DND-41 (cell line): ENCODE measurements at regions not wholly inside any gene's neighbourhood (a gene's known extent, or its start where the extent isn't known, plus 50 kb on each side); places are given as distances from the start of the nearest gene placed in this dataset.
"Not testable (repeated sequence)": the region's sequence is repeated elsewhere in the genome, so short reads cannot be mapped to it uniquely, and the experiment has no call there.

ENCODE experiments used
- ATAC-seq: fragments of 200-7000 bp; cut with Tn5 transposase; 3 replicates; pipeline ENCODE4 v1.9.1; 2021; ENCODE audit warnings: low read depth; ENCODE audit not compliant: insufficient read depth
- DNase-seq: peaks from one replicate; pipeline ENCODE4 v3.0.0-alpha.2; 2020
- H2AFZ ChIP-seq: 2 replicates; pipeline ENCODE4 v1.6.0; 2012; ENCODE audit warnings: low read depth, low read length
- H3K27ac ChIP-seq: 2 replicates; pipeline ENCODE4 v1.5.1; 2012; ENCODE audit warnings: low read length, inconsistent platforms
- H3K27me3 ChIP-seq: fragments of 200-600 bp; sonication (generic); 2 replicates; pipeline ENCODE4 v1.6.0; 2012; ENCODE audit warnings: low read length, mild to moderate bottlenecking, inconsistent platforms; ENCODE audit not compliant: insufficient read depth, poor library complexity
- H3K36me3 ChIP-seq: 2 replicates; pipeline ENCODE4 v1.5.1; 2012; ENCODE audit warnings: low read length, inconsistent platforms; ENCODE audit not compliant: insufficient read depth
- H3K4me1 ChIP-seq: 2 replicates; pipeline ENCODE4 v1.5.1; 2012; ENCODE audit warnings: mild to moderate bottlenecking, low read length; ENCODE audit not compliant: insufficient read depth
- H3K4me2 ChIP-seq: 2 replicates; pipeline ENCODE4 v1.6.0; 2012; ENCODE audit warnings: mild to moderate bottlenecking, moderate library complexity, low read length, inconsistent platforms; ENCODE audit not compliant: insufficient read depth
- H3K4me3 ChIP-seq, 2 experiments: fragments of 200-600 bp in 1 of 2; shearing (Covaris generic) in 1 of 2; 2 replicates each; pipeline ENCODE4 v1.5.1; 2012 to 2016; ENCODE audit warnings: inconsistent platforms in 2 of 2, low read length in 2 of 2, mild to moderate bottlenecking in 2 of 2, low read depth in 1 of 2, moderate library complexity in 1 of 2
- H3K79me2 ChIP-seq: 2 replicates; pipeline ENCODE4 v1.6.0; 2012; ENCODE audit warnings: low read length, inconsistent platforms; ENCODE audit not compliant: insufficient read depth
- H3K9ac ChIP-seq: 2 replicates; pipeline ENCODE4 v1.6.0; 2012; ENCODE audit warnings: low read depth, mild to moderate bottlenecking, inconsistent platforms, low read length, moderate library complexity
- H3K9me3 ChIP-seq: 2 replicates; pipeline ENCODE4 v1.5.1; 2012; ENCODE audit warnings: low read length, moderate library complexity, mild to moderate bottlenecking, inconsistent platforms; ENCODE audit not compliant: insufficient read depth, severe bottlenecking
- H4K20me1 ChIP-seq: 2 replicates; pipeline ENCODE4 v1.6.0; 2012; ENCODE audit warnings: low read length; ENCODE audit not compliant: insufficient read depth
- EZH2 ChIP-seq: IDR thresholded peaks from 3 replicates; pipeline ENCODE4 v1.6.1; 2012; ENCODE audit warnings: borderline replicate concordance, low read depth, mild to moderate bottlenecking, moderate library complexity, low read length, inconsistent platforms; ENCODE audit not compliant: severe bottlenecking
- TF ChIP-seq, protein P1 (sequence below): IDR thresholded peaks from 2 replicates; pipeline ENCODE4 v1.5.1; 2012; ENCODE audit warnings: borderline replicate concordance, low read length, moderate library complexity, mild to moderate bottlenecking; ENCODE audit not compliant: poor library complexity, severe bottlenecking; ENCODE audit errors: extremely low read depth

- Histone ChIP-seq H3K9ac (no peak overlapping the region), H3K36me3 (no peaks in the 10 kb centered on the region), H3K27me3 (no peaks in the 10 kb centered on the region), H3K4me3 (no peak overlapping the region), H3K9me3 (peaks cover under 1% of the 10 kb centered on the region), H3K4me2 (no peak overlapping the region), H2AFZ (no peak overlapping the region), H3K27ac (no peak overlapping the region), H3K4me1 (no peaks in the 10 kb centered on the region), H3K79me2 (no peaks in the 10 kb centered on the region), H4K20me1 (no peaks in the 10 kb centered on the region)
- TF ChIP-seq EZH2, result no peak
- TF ChIP-seq, protein P1, sequence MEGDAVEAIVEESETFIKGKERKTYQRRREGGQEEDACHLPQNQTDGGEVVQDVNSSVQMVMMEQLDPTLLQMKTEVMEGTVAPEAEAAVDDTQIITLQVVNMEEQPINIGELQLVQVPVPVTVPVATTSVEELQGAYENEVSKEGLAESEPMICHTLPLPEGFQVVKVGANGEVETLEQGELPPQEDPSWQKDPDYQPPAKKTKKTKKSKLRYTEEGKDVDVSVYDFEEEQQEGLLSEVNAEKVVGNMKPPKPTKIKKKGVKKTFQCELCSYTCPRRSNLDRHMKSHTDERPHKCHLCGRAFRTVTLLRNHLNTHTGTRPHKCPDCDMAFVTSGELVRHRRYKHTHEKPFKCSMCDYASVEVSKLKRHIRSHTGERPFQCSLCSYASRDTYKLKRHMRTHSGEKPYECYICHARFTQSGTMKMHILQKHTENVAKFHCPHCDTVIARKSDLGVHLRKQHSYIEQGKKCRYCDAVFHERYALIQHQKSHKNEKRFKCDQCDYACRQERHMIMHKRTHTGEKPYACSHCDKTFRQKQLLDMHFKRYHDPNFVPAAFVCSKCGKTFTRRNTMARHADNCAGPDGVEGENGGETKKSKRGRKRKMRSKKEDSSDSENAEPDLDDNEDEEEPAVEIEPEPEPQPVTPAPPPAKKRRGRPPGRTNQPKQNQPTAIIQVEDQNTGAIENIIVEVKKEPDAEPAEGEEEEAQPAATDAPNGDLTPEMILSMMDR, result no peak
- no peak for DNase-seq
- ATAC-seq, result no peak
Measured at GRCh38 chr12:23140710-23141109, 515.7 kb downstream of the ETNK1 start.

DNA sequence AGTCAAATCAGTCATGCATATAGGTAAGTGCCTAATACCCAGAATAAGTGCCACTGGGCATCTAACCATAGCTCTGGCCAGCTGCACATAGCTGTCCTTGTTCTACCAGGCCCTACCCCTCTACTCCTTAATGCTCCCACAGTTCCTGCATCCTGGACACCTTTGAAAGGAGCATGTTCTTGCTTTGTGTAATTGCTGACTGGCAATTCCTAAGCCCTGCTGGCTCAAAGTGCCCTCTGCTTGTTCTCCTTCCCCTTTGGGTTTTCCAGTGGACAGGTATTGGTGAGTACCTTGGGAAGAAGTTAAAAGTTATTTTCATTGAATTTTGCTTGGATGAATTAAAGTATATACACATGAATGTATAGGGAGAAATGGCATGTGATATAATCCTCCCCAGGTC is 516.4 kb downstream of the ETNK1 start:
- no peak for DNase-seq
- H3K4me3 ChIP-seq, result no peak overlapping the region
- no peak overlapping the region for H3K27ac ChIP-seq

GRCh38 chr12:23146070-23146469 is 521.1 kb downstream of the ETNK1 start:
- H3K4me1 ChIP-seq, H3K4me3 ChIP-seq, H3K27me3 ChIP-seq, H3K79me2 ChIP-seq, H3K4me2 ChIP-seq, DNase-seq, H3K27ac ChIP-seq, H4K20me1 ChIP-seq, H2AFZ ChIP-seq, H3K9ac ChIP-seq, ATAC-seq, H3K36me3 ChIP-seq, H3K9me3 ChIP-seq: not testable (repeated sequence)

More for the DNA sequence above, 516.4 kb downstream of the ETNK1 start:
- no peaks in the 10 kb centered on the region for H3K79me2 ChIP-seq
- H3K36me3 ChIP-seq, result no peaks in the 10 kb centered on the region
- ATAC-seq, result no peak
- no peak for TF ChIP-seq EZH2
- TF ChIP-seq, protein P1, result no peak
- H3K4me1 ChIP-seq, result no peaks in the 10 kb centered on the region
- H4K20me1 ChIP-seq, result no peaks in the 10 kb centered on the region
- H3K9ac ChIP-seq, result no peak overlapping the region
- H2AFZ ChIP-seq, result no peak overlapping the region
- no peaks in the 10 kb centered on the region for H3K27me3 ChIP-seq
- peaks cover 2% of the 10 kb centered on the region for H3K9me3 ChIP-seq
- no peak overlapping the region for H3K4me2 ChIP-seq

DNA sequence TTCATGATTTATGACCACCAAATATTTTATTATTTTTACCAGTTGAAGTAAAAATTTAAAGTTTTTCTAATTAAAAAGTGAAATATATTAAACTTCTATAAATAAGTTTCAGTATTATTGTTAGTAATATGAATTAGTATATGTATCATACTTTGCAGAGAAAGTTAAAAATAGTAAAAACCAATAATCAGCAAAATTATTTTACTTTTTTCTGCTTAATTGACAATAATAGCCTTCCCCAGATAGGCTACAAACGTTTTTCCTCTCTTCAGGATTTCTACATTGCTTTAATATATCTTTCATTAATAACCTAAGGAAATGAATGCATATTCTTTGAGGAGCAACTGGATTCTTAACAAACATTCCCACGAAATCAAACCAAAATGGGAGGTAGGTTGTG is 543.5 kb downstream of the ETNK1 start:
- Histone ChIP-seq H3K27me3 (no peaks in the 10 kb centered on the region), H2AFZ (no peak overlapping the region), H3K36me3 (no peaks in the 10 kb centered on the region), H3K4me3 (no peak overlapping the region), H3K4me1 (no peaks in the 10 kb centered on the region), H3K27ac (no peak overlapping the region), H3K9me3 (no peaks in the 10 kb centered on the region), H4K20me1 (no peaks in the 10 kb centered on the region), H3K79me2 (no peaks in the 10 kb centered on the region), H3K9ac (no peak overlapping the region), H3K4me2 (no peak overlapping the region)
- TF ChIP-seq, protein P1, result no peak
- no peak for TF ChIP-seq EZH2
- no peak for ATAC-seq
- DNase-seq, result no peak
